CD1c-positive myeloid dendritic cell (primary cell): ENCODE measurements at regions not wholly inside any gene's neighbourhood (a gene's known extent, or its start where the extent isn't known, plus 50 kb on each side); places are given as distances from the start of the nearest gene placed in this dataset.

Experiments used
- DNase-seq: peaks from one replicate; pipeline ENCODE4 v3.0.0-alpha.2; 2016; ENCODE audit errors: extremely low spot score

- no peak for DNase-seq
Observed at GRCh38 chr12:63090716-63091115, 60.3 kb downstream of the AVPR1A start.

DNA sequence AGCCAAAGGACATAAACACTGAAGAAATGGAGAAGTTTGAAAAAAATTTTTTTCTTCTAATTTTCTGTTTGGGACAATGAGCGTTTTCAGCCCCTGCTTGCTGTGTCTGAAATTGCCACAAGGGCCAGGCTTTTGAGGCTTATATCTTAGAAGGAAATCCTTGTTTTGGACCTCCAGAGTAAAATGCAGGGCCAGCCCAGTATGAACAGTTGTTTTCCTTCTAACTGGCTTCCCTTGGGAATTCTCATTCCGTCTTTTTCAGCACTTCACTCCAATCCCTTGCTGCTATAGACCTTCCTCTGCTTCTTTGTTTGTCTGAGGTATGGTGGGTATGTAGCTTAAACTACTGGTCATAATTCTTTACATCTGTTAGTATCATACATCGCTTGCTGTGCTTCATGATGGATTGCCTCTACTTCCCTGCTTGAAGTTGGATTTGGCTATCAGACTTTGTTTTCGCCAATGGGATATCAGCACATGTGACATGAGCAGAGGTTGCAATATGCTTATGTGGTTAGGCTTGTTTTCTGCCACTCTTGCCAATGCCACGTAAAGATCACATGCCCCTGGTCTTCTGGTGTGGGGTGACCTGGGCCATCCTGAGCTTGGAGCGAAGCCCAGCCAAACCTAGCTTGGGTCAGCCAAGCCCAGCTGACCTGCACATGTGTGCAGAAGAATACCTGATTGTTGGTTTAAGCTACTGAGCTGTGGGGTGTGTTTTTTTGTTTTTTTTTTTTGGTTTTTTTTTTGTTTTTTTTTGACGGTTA lies 64.7 kb downstream of the AVPR1A start:
- DNase-seq = no peak

GRCh38 chr12:63085120-63085519 lies 65.9 kb downstream of the AVPR1A start:
- no peak for DNase-seq

GRCh38 chr12:63084501-63084900 lies 66.5 kb downstream of the AVPR1A start:
- DNase-seq = no peak

- DNase-seq = no peak
Observed at GRCh38 chr12:63083046-63083445, 68.0 kb downstream of the AVPR1A start.

- no peak for DNase-seq
Observed at GRCh38 chr12:63079791-63080502, 71.1 kb downstream of the AVPR1A start.

GRCh38 chr12:63078906-63079305 lies 72.1 kb downstream of the AVPR1A start:
- DNase-seq = no peak

- no peak for DNase-seq
Observed at GRCh38 chr12:63075376-63076060, 75.5 kb downstream of the AVPR1A start.

- no peak for DNase-seq
Observed at GRCh38 chr12:63070709-63071108, 80.3 kb downstream of the AVPR1A start.

DNA sequence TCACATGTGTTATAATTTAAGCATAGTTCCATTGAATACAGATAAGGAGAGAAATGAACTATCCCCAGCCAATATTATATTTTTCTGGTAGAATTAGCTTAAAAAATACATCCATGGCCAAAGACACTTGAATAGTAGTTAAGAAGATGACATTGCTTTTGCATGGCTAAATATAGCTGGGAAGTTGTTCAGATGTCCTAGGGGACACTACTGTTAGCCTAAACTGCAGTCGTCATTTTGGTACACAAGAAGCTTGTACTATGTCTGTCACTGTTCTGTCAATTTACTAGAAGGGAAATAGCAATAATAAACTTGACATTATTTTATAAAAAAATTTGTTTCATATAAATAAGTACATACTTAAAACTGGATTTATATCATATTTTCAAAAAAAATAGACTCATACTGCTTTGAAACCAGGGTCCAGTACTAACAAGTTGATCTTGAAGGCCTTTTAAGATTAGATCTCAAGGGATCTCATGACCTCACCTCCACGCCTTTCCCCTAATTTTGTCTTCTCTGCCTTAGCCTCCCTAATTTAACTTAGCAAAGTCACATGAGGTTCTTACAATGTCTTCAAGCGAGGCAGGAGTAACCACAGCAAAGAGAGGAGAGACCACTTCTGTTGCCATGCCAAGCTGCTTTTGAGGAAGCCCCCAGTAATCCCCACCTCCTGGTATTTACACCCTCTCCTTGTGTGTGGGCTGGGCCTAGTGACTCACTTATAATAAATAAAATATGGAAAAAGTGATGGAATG lies 81.0 kb downstream of the AVPR1A start:
- no peak for DNase-seq

DNA sequence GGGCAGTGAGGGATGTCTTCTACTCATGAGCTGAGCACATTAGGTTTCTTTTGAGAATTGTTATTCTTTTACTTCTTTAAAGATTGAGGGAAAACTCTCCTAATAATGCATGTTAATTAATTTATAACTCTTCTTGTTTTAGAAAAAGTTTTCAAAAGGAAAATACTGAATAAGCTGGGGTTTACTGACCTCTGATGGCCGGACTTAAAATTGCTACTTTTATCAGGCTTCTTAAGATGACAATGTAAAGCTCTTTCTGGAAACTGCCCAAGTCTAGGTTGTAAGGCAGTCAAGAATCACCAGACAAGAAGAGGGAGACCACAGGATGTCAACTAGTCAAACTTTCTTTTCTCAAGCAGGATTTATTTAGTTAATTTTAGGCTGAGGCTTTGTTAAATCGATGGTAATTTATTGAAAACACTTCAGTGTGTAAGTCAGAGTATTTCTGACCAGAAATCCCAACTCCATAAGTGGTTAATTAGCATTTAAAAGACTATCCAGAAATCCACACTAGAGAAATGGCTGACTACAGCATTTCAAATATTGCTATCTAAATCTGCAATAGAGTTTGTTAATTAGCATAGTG lies 82.1 kb downstream of the AVPR1A start:
- peak; percentile 28 for DNase-seq

- no peak for DNase-seq
Observed at GRCh38 chr12:63066782-63067181, 84.2 kb downstream of the AVPR1A start.

DNA sequence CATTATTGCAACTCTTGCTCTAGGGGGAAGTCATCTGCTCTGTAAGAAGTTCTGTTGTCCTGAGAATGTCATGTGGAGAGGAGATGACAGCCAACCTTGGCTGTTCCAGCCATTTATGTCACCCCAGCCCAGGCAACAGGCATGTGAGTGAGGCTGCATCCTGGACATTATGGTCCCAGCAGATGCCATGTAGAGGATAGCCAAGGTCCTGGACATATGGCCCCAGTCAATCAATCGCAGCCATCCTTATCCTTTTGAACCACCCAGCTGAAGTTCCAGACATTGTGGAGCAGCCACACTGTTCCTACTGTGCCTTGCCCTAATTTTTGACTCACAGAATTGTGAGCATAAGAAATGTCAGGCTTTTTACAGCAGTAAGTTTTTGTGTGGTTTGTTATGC lies 84.9 kb downstream of the AVPR1A start:
- no peak for DNase-seq

GRCh38 chr12:63064080-63064479 lies 86.9 kb downstream of the AVPR1A start:
- DNase-seq = no peak

DNA sequence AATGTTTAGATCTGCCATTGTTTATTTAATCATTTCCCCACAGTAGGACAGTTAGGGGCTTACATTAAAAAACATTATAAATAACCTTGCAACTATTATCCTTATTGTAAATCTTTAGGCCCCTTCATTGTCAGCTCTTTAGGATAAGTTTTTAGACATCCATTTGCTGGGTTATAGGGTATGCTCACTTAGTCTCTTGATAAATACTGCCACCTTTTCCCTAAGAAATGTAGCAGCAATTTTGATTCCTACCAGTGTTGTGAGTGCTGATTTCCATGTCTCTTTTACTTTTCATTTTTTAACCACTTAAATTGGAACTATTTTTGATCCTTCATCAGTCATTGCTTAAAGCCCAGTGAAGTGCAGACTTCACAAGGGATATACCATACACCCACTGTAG lies 94.4 kb downstream of the AVPR1A start:
- DNase-seq = no peak

GRCh38 chr12:63052696-63053095 lies 98.3 kb downstream of the AVPR1A start:
- DNase-seq = no peak

DNA sequence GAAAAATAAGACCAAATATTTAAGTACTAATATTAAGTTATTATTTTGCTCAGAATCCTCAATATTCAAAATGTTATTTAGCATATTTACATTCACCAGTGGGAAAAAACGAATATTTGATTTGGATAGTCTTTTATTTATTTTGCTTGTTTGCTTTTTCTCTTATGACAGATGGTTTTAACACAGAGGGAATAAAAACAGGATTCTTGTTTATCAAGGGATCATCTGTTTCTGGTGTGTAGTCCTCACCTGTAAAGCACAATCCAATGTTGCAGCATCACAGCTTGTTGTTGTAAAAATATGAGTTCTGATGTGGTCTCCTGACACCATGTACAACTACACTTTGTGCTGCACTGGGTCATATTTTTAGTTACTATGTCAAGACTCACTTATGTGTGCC lies 103.9 kb downstream of the AVPR1A start:
- no peak for DNase-seq

DNA sequence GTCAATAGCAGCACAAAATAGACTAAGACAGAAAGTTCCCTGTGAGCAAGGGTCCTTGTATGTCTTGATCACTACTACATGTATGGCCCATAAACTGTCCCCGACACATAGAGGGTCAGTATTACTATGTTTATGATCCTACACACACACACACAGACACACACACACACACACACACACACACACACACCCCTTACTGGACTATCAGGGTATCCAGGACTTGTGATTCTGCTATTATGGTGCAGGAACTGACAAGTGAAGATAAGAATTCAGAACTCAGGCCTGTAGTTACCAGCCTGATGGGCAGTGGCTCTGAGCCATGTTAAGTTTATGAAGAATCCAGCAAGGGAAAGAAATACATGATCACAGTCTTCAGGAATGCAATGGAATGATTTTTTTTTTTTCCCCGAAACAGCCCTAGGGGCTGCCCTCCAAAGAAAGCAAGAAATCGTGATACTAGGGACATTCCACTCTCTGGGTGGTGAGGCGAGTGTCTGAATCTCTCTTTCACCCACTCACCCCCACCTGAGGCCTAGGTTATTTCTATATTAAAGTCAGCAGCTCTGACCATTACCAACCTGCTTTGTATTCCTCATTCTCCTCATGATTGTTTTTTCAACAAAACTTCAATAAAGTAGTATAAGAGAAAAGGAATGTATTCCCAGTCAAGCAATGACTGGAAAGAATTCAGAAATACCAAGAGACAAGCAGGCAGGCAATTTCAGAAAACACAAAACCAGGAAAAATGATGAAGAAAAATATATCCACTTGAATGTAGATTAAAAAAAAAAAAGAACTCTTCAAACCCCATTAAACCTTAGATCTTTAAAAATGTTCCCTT lies 105.8 kb downstream of the AVPR1A start:
- DNase-seq = no peak

DNA sequence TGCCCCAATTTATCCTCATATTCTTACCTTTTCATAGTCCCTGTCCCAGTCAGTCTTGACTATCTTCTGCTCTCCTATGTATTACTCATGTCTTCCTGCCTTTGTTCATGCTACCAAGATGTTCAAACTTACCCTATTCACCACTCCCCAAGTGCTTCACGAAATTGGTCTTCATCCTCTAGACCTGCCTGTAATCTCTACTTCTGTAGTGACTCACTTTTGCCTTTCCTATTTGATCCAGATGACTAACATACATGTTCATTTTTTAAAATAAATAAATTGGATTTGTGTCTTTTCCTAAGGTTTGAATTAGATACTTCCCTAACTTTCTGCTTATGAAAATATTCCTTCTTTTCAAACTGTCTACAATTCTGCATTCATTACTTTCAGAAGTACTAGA lies 107.7 kb upstream of the PPM1H start:
- DNase-seq = no peak

DNA sequence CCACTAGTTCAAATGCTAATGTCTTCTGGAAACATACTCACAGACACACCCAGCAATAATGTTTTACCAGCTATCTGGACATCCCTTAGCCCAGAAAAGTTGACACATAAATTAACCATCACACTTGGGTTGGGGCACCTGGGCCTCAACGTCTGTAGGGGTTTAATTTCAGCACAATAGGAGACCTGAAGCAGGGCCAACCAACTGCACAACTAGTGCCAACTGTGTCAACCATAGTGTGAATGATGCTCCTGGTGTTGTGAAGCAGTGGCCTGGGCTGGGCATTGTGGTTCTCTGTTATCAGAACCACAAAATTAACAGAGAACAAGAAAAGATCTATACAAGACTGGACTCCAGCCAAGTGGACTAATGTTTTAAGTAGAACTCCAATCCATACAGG lies 106.7 kb upstream of the PPM1H start:
- no peak for DNase-seq
